Neural progenitor cell (in vitro differentiated cells): ENCODE measurements at regions not wholly inside any gene's neighbourhood (a gene's known extent, or its start where the extent isn't known, plus 50 kb on each side); places are given as distances from the start of the nearest gene placed in this dataset.

Source experiments
- DNase-seq: peaks from one replicate; pipeline ENCODE4 v3.0.0-alpha.2; 2016; ENCODE audit warnings: low spot score
- H2AFZ ChIP-seq: fragments of 200-600 bp; sonication (generic); replicated peaks from 2 replicates; pipeline ENCODE4 v1.6.1; 2016; ENCODE audit warnings: antibody characterized with exemption
- H3F3A ChIP-seq: fragments of 200-600 bp; sonication (generic); 2 replicates; pipeline ENCODE4 v1.6.1; 2016; ENCODE audit warnings: antibody characterized with exemption, low read depth
- H3K27ac ChIP-seq: fragments of 200-600 bp; sonication (generic); 2 replicates; pipeline ENCODE4 v1.5.1; 2016; ENCODE audit warnings: mild to moderate bottlenecking
- H3K27me3 ChIP-seq: fragments of 200-600 bp; sonication (generic); 2 replicates; pipeline ENCODE4 v1.6.1; 2016; ENCODE audit warnings: mild to moderate bottlenecking, moderate library complexity
- H3K36me3 ChIP-seq: fragments of 200-600 bp; sonication (generic); 2 replicates; pipeline ENCODE4 v1.5.1; 2016
- H3K4me1 ChIP-seq: fragments of 200-600 bp; sonication (generic); 2 replicates; pipeline ENCODE4 v1.6.1; 2016; ENCODE audit warnings: mixed run types
- H3K4me2 ChIP-seq: fragments of 200-600 bp; sonication (generic); 2 replicates; pipeline ENCODE4 v1.6.1; 2016
- H3K4me3 ChIP-seq: fragments of 200-600 bp; sonication (generic); 2 replicates; pipeline ENCODE4 v1.5.1; 2016
- H3K79me2 ChIP-seq: fragments of 200-600 bp; sonication (generic); 2 replicates; pipeline ENCODE4 v1.6.1; 2016; ENCODE audit warnings: low read depth
- H3K9ac ChIP-seq: fragments of 200-600 bp; sonication (generic); 2 replicates; pipeline ENCODE4 v1.6.1; 2016
- H3K9me3 ChIP-seq: fragments of 200-600 bp; sonication (generic); 2 replicates; pipeline ENCODE4 v1.5.1; 2016; ENCODE audit warnings: low read depth
- H4K20me1 ChIP-seq: fragments of 200-600 bp; sonication (generic); 2 replicates; pipeline ENCODE4 v1.6.1; 2016; ENCODE audit warnings: low read depth
- H3K27ac Mint-ChIP-seq: 3 replicates; pipeline ENCODE4 v1.8.0; 2021; ENCODE audit warnings: mixed read lengths
- H3K27me3 Mint-ChIP-seq: 2 replicates; pipeline ENCODE4 v1.8.0; 2022; ENCODE audit warnings: low read depth, mild to moderate bottlenecking, inconsistent platforms, moderate library complexity, mixed read lengths; ENCODE audit not compliant: insufficient read depth
- H3K36me3 Mint-ChIP-seq: 3 replicates; pipeline ENCODE4 v1.8.0; 2021; ENCODE audit warnings: mixed read lengths
- H3K4me1 Mint-ChIP-seq: 3 replicates; pipeline ENCODE4 v1.8.0; 2021; ENCODE audit warnings: mixed read lengths
- H3K4me3 Mint-ChIP-seq: 3 replicates; pipeline ENCODE4 v1.8.0; 2021; ENCODE audit warnings: mild to moderate bottlenecking, moderate library complexity, mixed read lengths
- H3K9me3 Mint-ChIP-seq: 3 replicates; pipeline ENCODE4 v1.8.0; 2020; ENCODE audit warnings: mixed read lengths
- CTCF ChIP-seq: fragments of 200-600 bp; sonication (generic); IDR thresholded peaks from 2 replicates; pipeline ENCODE4 v1.5.1; 2017; ENCODE audit warnings: antibody characterized with exemption, mild to moderate bottlenecking
- EZH2 ChIP-seq: fragments of 200-600 bp; sonication (generic); IDR thresholded peaks from 2 replicates; pipeline ENCODE4 v1.6.1; 2017; ENCODE audit warnings: antibody characterized with exemption, mild to moderate bottlenecking, moderate library complexity
- EZH2phosphoT487 ChIP-seq: fragments of 200-600 bp; sonication (generic); IDR thresholded peaks from 2 replicates; pipeline ENCODE4 v1.6.1; 2017; ENCODE audit warnings: antibody characterized with exemption

- no peaks in the 10 kb centered on the region for H3K36me3 Mint-ChIP-seq
- H2AFZ ChIP-seq = no peak overlapping the region
- H3K36me3 ChIP-seq = no peaks in the 10 kb centered on the region
- H4K20me1 ChIP-seq = no peaks in the 10 kb centered on the region
- TF ChIP-seq EZH2phosphoT487 (no peak), EZH2 (no peak), CTCF (no peak)
- H3F3A ChIP-seq = no peaks in the 10 kb centered on the region
- H3K9me3 Mint-ChIP-seq = peaks cover 5% of the 10 kb centered on the region
- no peaks in the 10 kb centered on the region for H3K4me1 Mint-ChIP-seq
- H3K27ac ChIP-seq = no peak overlapping the region
- no peak overlapping the region for H3K27ac Mint-ChIP-seq
- DNase-seq = no peak
- H3K4me2 ChIP-seq = no peak overlapping the region
- H3K9me3 ChIP-seq = no peaks in the 10 kb centered on the region
- no peak overlapping the region for H3K4me3 ChIP-seq
- no peak overlapping the region for H3K4me3 Mint-ChIP-seq
- H3K79me2 ChIP-seq = no peaks in the 10 kb centered on the region
- H3K27me3 Mint-ChIP-seq = no peaks in the 10 kb centered on the region
- H3K9ac ChIP-seq = no peak overlapping the region
- H3K4me1 ChIP-seq = no peaks in the 10 kb centered on the region
- H3K27me3 ChIP-seq = no peaks in the 10 kb centered on the region
Measured at GRCh38 chr15:95009635-95010034, 778.3 kb downstream of the MCTP2 start.

- DNase-seq = no peak
- Histone ChIP-seq H3K27ac (no peak overlapping the region), H3F3A (no peaks in the 10 kb centered on the region), H3K9me3 (no peaks in the 10 kb centered on the region), H3K27me3 (no peaks in the 10 kb centered on the region), H2AFZ (no peak overlapping the region), H4K20me1 (no peaks in the 10 kb centered on the region), H3K4me2 (no peak overlapping the region), H3K36me3 (no peaks in the 10 kb centered on the region), H3K79me2 (no peaks in the 10 kb centered on the region), H3K4me1 (no peaks in the 10 kb centered on the region), H3K4me3 (no peak overlapping the region), H3K9ac (no peak overlapping the region)
- Mint-ChIP-seq H3K27me3 (no peaks in the 10 kb centered on the region), H3K4me1 (no peaks in the 10 kb centered on the region), H3K4me3 (no peak overlapping the region), H3K9me3 (peaks cover 5% of the 10 kb centered on the region), H3K27ac (no peak overlapping the region), H3K36me3 (no peaks in the 10 kb centered on the region)
- TF ChIP-seq EZH2 = no peak
- TF ChIP-seq EZH2phosphoT487 = no peak
- no peak for TF ChIP-seq CTCF
Measured at GRCh38 chr15:95013381-95013780, 782.0 kb downstream of the MCTP2 start.

GRCh38 chr15:95016511-95017229 is 785.3 kb downstream of the MCTP2 start:
- H3K27me3 ChIP-seq = no peaks in the 10 kb centered on the region
- H3K36me3 Mint-ChIP-seq = no peaks in the 10 kb centered on the region
- H3K27me3 Mint-ChIP-seq = no peaks in the 10 kb centered on the region
- no peak overlapping the region for H2AFZ ChIP-seq
- no peaks in the 10 kb centered on the region for H3F3A ChIP-seq
- no peak overlapping the region for H3K4me2 ChIP-seq
- no peak for DNase-seq
- no peak overlapping the region for H3K27ac Mint-ChIP-seq
- H3K4me1 Mint-ChIP-seq = no peaks in the 10 kb centered on the region
- H3K9me3 ChIP-seq = no peaks in the 10 kb centered on the region
- H3K9ac ChIP-seq = no peak overlapping the region
- peaks cover 4% of the 10 kb centered on the region for H3K9me3 Mint-ChIP-seq
- peaks cover 2% of the 10 kb centered on the region for H3K36me3 ChIP-seq
- H3K4me3 ChIP-seq = no peak overlapping the region
- H3K4me1 ChIP-seq = no peaks in the 10 kb centered on the region
- H3K4me3 Mint-ChIP-seq = no peak overlapping the region
- H4K20me1 ChIP-seq = no peaks in the 10 kb centered on the region
- H3K79me2 ChIP-seq = no peaks in the 10 kb centered on the region
- TF ChIP-seq CTCF = no peak
- TF ChIP-seq EZH2phosphoT487 = no peak
- no peak for TF ChIP-seq EZH2
- H3K27ac ChIP-seq = no peak overlapping the region
